Upper lobe of left lung (tissue), 4 donors: ENCODE measurements at regions not wholly inside any gene's neighbourhood (a gene's known extent, or its start where the extent isn't known, plus 50 kb on each side); places are given as distances from the start of the nearest gene placed in this dataset.

Experiments used
- EP300 ChIP-seq, 4 donors: sonication (generic); formaldehyde crosslinking; IDR thresholded peaks; one replicate each; pipeline ENCODE4 v1.5.1; 2017; ENCODE audit warnings: antibody characterized with exemption in 4 of 4, control low read depth in 2 of 4
- POLR2A ChIP-seq, 4 donors: fragments of 450-650 bp; IDR thresholded peaks; one replicate each; pipeline ENCODE4 v1.5.1; 2016 to 2017; ENCODE audit warnings: antibody characterized with exemption in 4 of 4, mild to moderate bottlenecking in 2 of 4
- TF ChIP-seq, protein P1 (sequence below), 6 experiments: fragments of 450-650 bp in 4 of 6; fragments of 200-600 bp in 2 of 6; sonication (generic) in 2 of 6; IDR thresholded peaks; one replicate each; pipeline ENCODE4 v1.5.1; 2016 to 2019; ENCODE audit warnings: antibody characterized with exemption in 6 of 6

DNA sequence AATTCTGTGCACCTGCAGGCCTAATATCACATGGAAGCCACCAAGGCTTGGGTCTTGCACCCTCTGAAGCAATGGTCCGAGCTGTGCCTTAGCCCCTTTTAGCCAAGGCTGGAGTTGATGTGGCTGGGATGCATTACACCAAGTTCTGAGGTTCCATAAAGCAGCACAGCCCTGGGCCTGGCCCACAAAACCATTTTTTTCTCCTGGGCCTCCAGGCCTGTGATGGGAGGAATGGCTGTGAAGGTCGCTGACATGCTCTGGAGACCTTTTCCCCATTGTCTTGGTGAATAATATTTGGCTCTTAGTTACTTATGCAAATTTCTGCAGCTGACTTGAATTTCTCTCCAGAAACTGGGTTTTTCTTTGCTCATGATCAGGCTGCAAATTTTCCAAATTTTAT lies 167.3 kb downstream of the HTR1A start:
- TF ChIP-seq POLR2A (IDR thresholded peaks at IDR 0.05) (no peak), EP300 (IDR thresholded peaks at IDR 0.05) (no peak)
- TF ChIP-seq, protein P1, sequence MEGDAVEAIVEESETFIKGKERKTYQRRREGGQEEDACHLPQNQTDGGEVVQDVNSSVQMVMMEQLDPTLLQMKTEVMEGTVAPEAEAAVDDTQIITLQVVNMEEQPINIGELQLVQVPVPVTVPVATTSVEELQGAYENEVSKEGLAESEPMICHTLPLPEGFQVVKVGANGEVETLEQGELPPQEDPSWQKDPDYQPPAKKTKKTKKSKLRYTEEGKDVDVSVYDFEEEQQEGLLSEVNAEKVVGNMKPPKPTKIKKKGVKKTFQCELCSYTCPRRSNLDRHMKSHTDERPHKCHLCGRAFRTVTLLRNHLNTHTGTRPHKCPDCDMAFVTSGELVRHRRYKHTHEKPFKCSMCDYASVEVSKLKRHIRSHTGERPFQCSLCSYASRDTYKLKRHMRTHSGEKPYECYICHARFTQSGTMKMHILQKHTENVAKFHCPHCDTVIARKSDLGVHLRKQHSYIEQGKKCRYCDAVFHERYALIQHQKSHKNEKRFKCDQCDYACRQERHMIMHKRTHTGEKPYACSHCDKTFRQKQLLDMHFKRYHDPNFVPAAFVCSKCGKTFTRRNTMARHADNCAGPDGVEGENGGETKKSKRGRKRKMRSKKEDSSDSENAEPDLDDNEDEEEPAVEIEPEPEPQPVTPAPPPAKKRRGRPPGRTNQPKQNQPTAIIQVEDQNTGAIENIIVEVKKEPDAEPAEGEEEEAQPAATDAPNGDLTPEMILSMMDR (IDR thresholded peaks at IDR 0.05), result no peak
